ENCODE measurements at regions not wholly inside any gene's neighbourhood (a gene's known extent, or its start where the extent isn't known, plus 50 kb on each side); places are given as distances from the start of the nearest gene placed in this dataset.
A peak's percentile ranks its signal among the peaks of the same experiment; 100 is the strongest.

- H3K36me3 ChIP-seq (replicated peaks in 1 of 2; ENCODE audit: control insufficient read depth in 1 of 2, insufficient read depth in 2 of 2, low read length in 2 of 2) = no peaks in the 10 kb centered on the region
- intact Hi-C loops (cut with micrococcal nuclease; ENCODE audit: unreplicated experiment) (no loop called here), in situ Hi-C loops (cut with HindIII; ENCODE audit: extremely low pct_ligation_motif_present, low pct_unique_long_range_greater_than_20kb) (no loop called here)
- peak overlapping the region; percentile 50; the same call in 1 of the 2 replicates for H3K4me2 ChIP-seq (ENCODE audit: low read depth, low read length)
- no TSS peak for BruUV-seq (replicated peaks)
- H3K9ac ChIP-seq (ENCODE audit: insufficient read depth, low read depth, low read length) = no peak overlapping the region
- POLR2A ChIA-PET = no interaction called here
- no peaks in the 10 kb centered on the region for H3K27me3 ChIP-seq (ENCODE audit: control insufficient read depth in 1 of 2, insufficient read depth in 2 of 2, low read length in 2 of 2)
- H3K4me1 ChIP-seq (ENCODE audit: insufficient read depth, low read length) = no peaks in the 10 kb centered on the region
- CTCF ChIA-PET (ENCODE audit: low intra/inter-chr PET ratio, low total read pairs) = no interaction called here
- H3K79me2 ChIP-seq (ENCODE audit: insufficient read depth, low read length) = no peaks in the 10 kb centered on the region
- peaks cover 9% of the 10 kb centered on the region; the same call in 1 of the 2 replicates for H3K9me3 ChIP-seq (ENCODE audit: low read length)
- H3K27ac ChIP-seq (ENCODE audit: extremely low read length, insufficient read depth, low read length) = no peak overlapping the region
- ATAC-seq (peak; percentile 64), FAIRE-seq (no peak), DNase-seq (ENCODE audit: low spot score) (peak; percentile 57)
- WGBS (ENCODE audit: low lambda C conversion rate) = 3% methylated on average over 4 of the region's 4 CpGs
- peak overlapping the region in 1 of 3 experiments; percentile 20; a peak in 1 of 6 replicates for H3K4me3 ChIP-seq (replicated peaks in 1 of 3; ENCODE audit: insufficient read depth in 1 of 3, low read depth in 2 of 3, low read length in 3 of 3)
- no peak overlapping the region for H2AFZ ChIP-seq (ENCODE audit: low read length)
- no peaks in the 10 kb centered on the region for H4K20me1 ChIP-seq (ENCODE audit: insufficient read depth, low read length)
- TF ChIP-seq HBP1 (CRISPR knock-in tag; IDR thresholded peaks at IDR 0.05; ENCODE audit: low read depth) = 0 out of 2 replicates have a peak, but pooled peaks have one; percentile 22
- TF ChIP-seq SNAPC4 (CRISPR knock-in tag; IDR thresholded peaks at IDR 0.05) = 0 out of 2 replicates have a peak, but pooled peaks have one; percentile 42
- TF ChIP-seq MAFG (CRISPR knock-in tag; IDR thresholded peaks at IDR 0.05) = peak; percentile 85; the same call in 1 of the 2 replicates
- TF ChIP-seq SOX13 (IDR thresholded peaks at IDR 0.05) = no peak
- TF ChIP-seq SOX13 (CRISPR knock-in tag; conservative IDR thresholded peaks at IDR 0.05 in 1 of 2, IDR thresholded peaks at IDR 0.05 in 1 of 2) = peak in 1 of 2 experiments; percentile 82; a peak in 2 of 4 replicates
- no peak for TF ChIP-seq HNRNPK (IDR thresholded peaks at IDR 0.05; ENCODE audit: low read depth, low read length, poor library complexity, severe bottlenecking)
- TF ChIP-seq SSRP1 (CRISPR knock-in tag; IDR thresholded peaks at IDR 0.05) = no peak
- peak; percentile 97 for TF ChIP-seq NFE2L2 (IDR thresholded peaks at IDR 0.05; ENCODE audit: low read length)
- TF ChIP-seq EP300 (IDR thresholded peaks at IDR 0.05; ENCODE audit: low read depth in 2 of 2, low read length in 2 of 2) = peak in 1 of 2 experiments; percentile 18; a peak in 1 of 4 replicates
- TF ChIP-seq EP300 (CRISPR knock-in tag; IDR thresholded peaks at IDR 0.05; ENCODE audit: borderline replicate concordance) = no peak
- TF ChIP-seq NFE2 (CRISPR knock-in tag; IDR thresholded peaks at IDR 0.05) = peak; percentile 90
- TF ChIP-seq ZFX (CRISPR knock-in tag; IDR thresholded peaks at IDR 0.05; ENCODE audit: low read depth) = 0 out of 2 replicates have a peak, but pooled peaks have one; percentile 30
- TF ChIP-seq FOXA1 (IDR thresholded peaks at IDR 0.05) = no peak
- TF ChIP-seq FOXA1 (CRISPR knock-in tag; IDR thresholded peaks at IDR 0.05) = peak; percentile 69
- TF ChIP-seq ZNF12 (CRISPR knock-in tag; IDR thresholded peaks at IDR 0.05) = peak; percentile 84
- TF ChIP-seq FOXA3 (CRISPR knock-in tag; IDR thresholded peaks at IDR 0.05) = peak; percentile 87
- TF ChIP-seq YY1 (IDR thresholded peaks at IDR 0.05; ENCODE audit: insufficient read depth, insufficient replicate concordance, low read depth, low read length) = no peak
- TF ChIP-seq SOX6 (IDR thresholded peaks at IDR 0.05) = no peak
- TF ChIP-seq SOX6 (CRISPR knock-in tag; IDR thresholded peaks at IDR 0.05) = peak; percentile 77
- TF ChIP-seq MAFF (IDR thresholded peaks at IDR 0.05; ENCODE audit: low read depth, low read length) = peak; percentile 90
- peak; percentile 58; the same call in 1 of the 2 replicates for TF ChIP-seq TRIM24 (CRISPR knock-in tag; IDR thresholded peaks at IDR 0.05)
These were observed 2186.5 kb upstream of the ACO1 start for GRCh38 chr9:30197954-30198353.
